ENCODE measurements at regions not wholly inside any gene's neighbourhood (a gene's known extent, or its start where the extent isn't known, plus 50 kb on each side); places are given as distances from the start of the nearest gene placed in this dataset.

DNA sequence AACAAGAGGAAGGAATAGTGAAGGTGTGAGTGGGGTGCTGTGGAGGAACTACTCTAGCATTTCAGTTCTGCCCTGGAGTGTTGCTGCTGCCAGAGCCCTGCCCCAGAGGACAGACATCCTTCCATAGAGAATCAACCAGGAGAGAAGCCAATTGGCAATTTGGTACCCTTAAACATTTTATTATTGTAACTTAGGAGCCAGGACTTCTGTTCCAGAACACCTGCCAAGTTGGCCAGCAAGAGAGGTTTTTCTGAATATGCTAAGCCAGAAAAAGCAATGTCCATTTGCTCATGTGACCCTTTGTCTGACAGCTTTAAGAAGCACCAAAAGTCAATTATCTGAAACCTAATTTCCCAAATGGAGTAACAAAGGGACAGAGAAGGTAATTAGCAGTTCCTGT, 264.9 kb downstream of the MEX3B start:
- TF ChIP-seq CTCF (IDR thresholded peaks at IDR 0.05; ENCODE audit: extremely low read depth in 1 of 2, insufficient read depth in 1 of 2, low read depth in 1 of 2, low read length in 2 of 2) (no peak), POLR2A (IDR thresholded peaks at IDR 0.05; ENCODE audit: low read depth, low read length) (no peak), JUN (IDR thresholded peaks at IDR 0.05; ENCODE audit: borderline replicate concordance, insufficient read depth, insufficient read length, low read depth) (no peak), MYC (IDR thresholded peaks at IDR 0.05; ENCODE audit: low read depth, low read length) (no peak), POLR2AphosphoS5 (IDR thresholded peaks at IDR 0.05; ENCODE audit: insufficient read depth, low read depth, low read length) (no peak), EZH2 (IDR thresholded peaks at IDR 0.05; ENCODE audit: borderline replicate concordance, low read depth, low read length, severe bottlenecking) (no peak)
